ENCODE measurements at regions not wholly inside any gene's neighbourhood (a gene's known extent, or its start where the extent isn't known, plus 50 kb on each side); places are given as distances from the start of the nearest gene placed in this dataset.

GRCh38 chr1:58258082-58258481 lies 288.4 kb downstream of the OMA1 start:
- Histone ChIP-seq H3K27me3 (replicated peaks; ENCODE audit: insufficient read depth) (no peaks in the 10 kb centered on the region), H3K4me2 (ENCODE audit: unreplicated experiment) (no peak overlapping the region), H3K36me3 (ENCODE audit: low read depth) (no peaks in the 10 kb centered on the region), H3K27ac (no peak overlapping the region), H3K9me2 (ENCODE audit: insufficient read depth) (no peaks in the 10 kb centered on the region), H2AFZ (no peak overlapping the region), H3F3A (ENCODE audit: insufficient read depth) (no peaks in the 10 kb centered on the region), H3K9ac (no peak overlapping the region), H3K4me1 (ENCODE audit: insufficient read depth) (no peaks in the 10 kb centered on the region), H4K20me1 (ENCODE audit: insufficient read depth) (no peaks in the 10 kb centered on the region), H3K4me3 (no peak overlapping the region), H3K9me3 (ENCODE audit: low read depth) (no peaks in the 10 kb centered on the region), H3K79me2 (ENCODE audit: insufficient read depth) (no peaks in the 10 kb centered on the region)
- WGBS, 2 experiments (ENCODE audit: low coverage in 1 of 2, low lambda C conversion rate in 2 of 2, missing lambda C conversion rate in 2 of 2) = 40 to 51% methylated on average over 10 of the region's 10 CpGs
- TF ChIP-seq EZH2phosphoT487 (IDR thresholded peaks at IDR 0.05; ENCODE audit: insufficient read depth, low read depth) = no peak
- TF ChIP-seq EZH2 (IDR thresholded peaks at IDR 0.05; ENCODE audit: insufficient read depth, poor library complexity, severe bottlenecking) = no peak
- DNase-seq = no peak
- in situ Hi-C loops (cut with MboI) = no loop called here

- Histone ChIP-seq H3F3A (ENCODE audit: insufficient read depth) (no peaks in the 10 kb centered on the region), H3K36me3 (ENCODE audit: low read depth) (no peaks in the 10 kb centered on the region), H2AFZ (no peak overlapping the region), H4K20me1 (ENCODE audit: insufficient read depth) (no peaks in the 10 kb centered on the region), H3K4me1 (ENCODE audit: insufficient read depth) (no peaks in the 10 kb centered on the region), H3K9me2 (ENCODE audit: insufficient read depth) (no peaks in the 10 kb centered on the region), H3K79me2 (ENCODE audit: insufficient read depth) (no peaks in the 10 kb centered on the region), H3K27me3 (replicated peaks; ENCODE audit: insufficient read depth) (no peaks in the 10 kb centered on the region), H3K4me2 (ENCODE audit: unreplicated experiment) (no peak overlapping the region), H3K9ac (no peak overlapping the region), H3K9me3 (ENCODE audit: low read depth) (no peaks in the 10 kb centered on the region), H3K4me3 (no peak overlapping the region), H3K27ac (no peak overlapping the region)
- no peak for DNase-seq
- WGBS, 2 experiments (ENCODE audit: low coverage in 1 of 2, low lambda C conversion rate in 2 of 2, missing lambda C conversion rate in 2 of 2) = 26 to 30% methylated on average over 1 of the region's 1 CpG
- in situ Hi-C loops (cut with MboI) = no loop called here
- no peak for TF ChIP-seq EZH2 (IDR thresholded peaks at IDR 0.05; ENCODE audit: insufficient read depth, poor library complexity, severe bottlenecking)
- no peak for TF ChIP-seq EZH2phosphoT487 (IDR thresholded peaks at IDR 0.05; ENCODE audit: insufficient read depth, low read depth)
Observed at GRCh38 chr1:58257003-58257402, 289.5 kb downstream of the OMA1 start.

- Histone ChIP-seq H3K4me2 (ENCODE audit: unreplicated experiment) (no peak overlapping the region), H3K9ac (no peak overlapping the region), H3K36me3 (ENCODE audit: low read depth) (no peaks in the 10 kb centered on the region), H3K4me3 (no peak overlapping the region), H3K27me3 (replicated peaks; ENCODE audit: insufficient read depth) (no peaks in the 10 kb centered on the region), H3F3A (ENCODE audit: insufficient read depth) (no peaks in the 10 kb centered on the region), H3K27ac (no peak overlapping the region), H3K9me2 (ENCODE audit: insufficient read depth) (no peaks in the 10 kb centered on the region), H3K79me2 (ENCODE audit: insufficient read depth) (no peaks in the 10 kb centered on the region), H3K4me1 (ENCODE audit: insufficient read depth) (no peaks in the 10 kb centered on the region), H4K20me1 (ENCODE audit: insufficient read depth) (no peaks in the 10 kb centered on the region), H2AFZ (no peak overlapping the region), H3K9me3 (ENCODE audit: low read depth) (no peaks in the 10 kb centered on the region)
- DNase-seq = no peak
- TF ChIP-seq EZH2 (IDR thresholded peaks at IDR 0.05; ENCODE audit: insufficient read depth, poor library complexity, severe bottlenecking) = no peak
- TF ChIP-seq EZH2phosphoT487 (IDR thresholded peaks at IDR 0.05; ENCODE audit: insufficient read depth, low read depth) = no peak
- 46 to 52% methylated on average over 3 of the region's 3 CpGs for WGBS, 2 experiments (ENCODE audit: low coverage in 1 of 2, low lambda C conversion rate in 2 of 2, missing lambda C conversion rate in 2 of 2)
- in situ Hi-C loops (cut with MboI) = no loop called here
Observed at GRCh38 chr1:58256546-58256945, 290.0 kb downstream of the OMA1 start.

GRCh38 chr1:58256041-58256440 lies 290.5 kb downstream of the OMA1 start:
- H4K20me1 ChIP-seq (ENCODE audit: insufficient read depth) = no peaks in the 10 kb centered on the region
- H3K36me3 ChIP-seq (ENCODE audit: low read depth) = no peaks in the 10 kb centered on the region
- no peak overlapping the region for H3K4me3 ChIP-seq
- no peak overlapping the region for H3K9ac ChIP-seq
- H3K27me3 ChIP-seq (replicated peaks; ENCODE audit: insufficient read depth) = peaks cover 4% of the 10 kb centered on the region; the same call in 1 of the 2 replicates
- in situ Hi-C loops (cut with MboI) = no loop called here
- H3F3A ChIP-seq (ENCODE audit: insufficient read depth) = no peaks in the 10 kb centered on the region
- no peaks in the 10 kb centered on the region for H3K9me2 ChIP-seq (ENCODE audit: insufficient read depth)
- no peak overlapping the region for H3K4me2 ChIP-seq (ENCODE audit: unreplicated experiment)
- no peaks in the 10 kb centered on the region for H3K4me1 ChIP-seq (ENCODE audit: insufficient read depth)
- H3K27ac ChIP-seq = no peak overlapping the region
- WGBS, 2 experiments (ENCODE audit: low coverage in 1 of 2, low lambda C conversion rate in 2 of 2, missing lambda C conversion rate in 2 of 2) = 62% methylated on average over 10 of the region's 10 CpGs
- TF ChIP-seq EZH2 (IDR thresholded peaks at IDR 0.05; ENCODE audit: insufficient read depth, poor library complexity, severe bottlenecking) (no peak), EZH2phosphoT487 (IDR thresholded peaks at IDR 0.05; ENCODE audit: insufficient read depth, low read depth) (no peak)
- no peak overlapping the region for H2AFZ ChIP-seq
- DNase-seq = no peak
- no peaks in the 10 kb centered on the region for H3K9me3 ChIP-seq (ENCODE audit: low read depth)
- no peaks in the 10 kb centered on the region for H3K79me2 ChIP-seq (ENCODE audit: insufficient read depth)

- no peaks in the 10 kb centered on the region for H3K9me3 ChIP-seq (ENCODE audit: low read depth)
- no peaks in the 10 kb centered on the region for H3F3A ChIP-seq (ENCODE audit: insufficient read depth)
- H4K20me1 ChIP-seq (ENCODE audit: insufficient read depth) = no peaks in the 10 kb centered on the region
- H3K79me2 ChIP-seq (ENCODE audit: insufficient read depth) = no peaks in the 10 kb centered on the region
- H3K9ac ChIP-seq = no peak overlapping the region
- H3K4me1 ChIP-seq (ENCODE audit: insufficient read depth) = no peaks in the 10 kb centered on the region
- no peak overlapping the region for H3K4me2 ChIP-seq (ENCODE audit: unreplicated experiment)
- H2AFZ ChIP-seq = no peak overlapping the region
- in situ Hi-C loops (cut with MboI) = no loop called here
- 54 to 55% methylated on average over 4 of the region's 4 CpGs for WGBS, 2 experiments (ENCODE audit: low coverage in 1 of 2, low lambda C conversion rate in 2 of 2, missing lambda C conversion rate in 2 of 2)
- H3K27ac ChIP-seq = no peak overlapping the region
- peaks cover 10% of the 10 kb centered on the region; the same call in 1 of the 2 replicates for H3K27me3 ChIP-seq (replicated peaks; ENCODE audit: insufficient read depth)
- DNase-seq = no peak
- H3K9me2 ChIP-seq (ENCODE audit: insufficient read depth) = no peaks in the 10 kb centered on the region
- no peak overlapping the region for H3K4me3 ChIP-seq
- no peaks in the 10 kb centered on the region for H3K36me3 ChIP-seq (ENCODE audit: low read depth)
- no peak for TF ChIP-seq EZH2 (IDR thresholded peaks at IDR 0.05; ENCODE audit: insufficient read depth, poor library complexity, severe bottlenecking)
- TF ChIP-seq EZH2phosphoT487 (IDR thresholded peaks at IDR 0.05; ENCODE audit: insufficient read depth, low read depth) = no peak
Observed at GRCh38 chr1:58255192-58255591, 291.3 kb downstream of the OMA1 start.
